Gastroesophageal sphincter (tissue), 4 donors: ENCODE measurements at regions not wholly inside any gene's neighbourhood (a gene's known extent, or its start where the extent isn't known, plus 50 kb on each side); places are given as distances from the start of the nearest gene placed in this dataset.

Source experiments
- ATAC-seq: fragments of 150-250 bp; one replicate; pipeline ENCODE4 v1.9.1; 2016; ENCODE audit warnings: mild to moderate bottlenecking, moderate library complexity
- H3K27ac ChIP-seq, 4 donors: fragments of 200-600 bp; sonication (generic) in 3 of 4; 1 replicate in 3 of 4; 2 replicates in 1 of 4; pipeline ENCODE4 v1.5.1; 2016 to 2019
- H3K27me3 ChIP-seq: fragments of 200-600 bp; sonication (generic); one replicate; pipeline ENCODE4 v1.5.1; 2019
- H3K36me3 ChIP-seq, 2 donors: fragments of 200-600 bp; sonication (generic); one replicate each; pipeline ENCODE4 v1.5.1; 2019; ENCODE audit warnings: control low read depth in 1 of 2
- H3K4me1 ChIP-seq, 3 donors: fragments of 200-600 bp; sonication (generic); 1 replicate in 2 of 3; 2 replicates in 1 of 3; pipeline ENCODE4 v1.5.1; 2016 to 2019; ENCODE audit warnings: control low read depth in 2 of 3
- H3K4me3 ChIP-seq, 2 donors: fragments of 200-600 bp; sonication (generic); one replicate each; pipeline ENCODE4 v1.5.1; 2019; ENCODE audit warnings: mild to moderate bottlenecking in 1 of 2, moderate library complexity in 1 of 2
- H3K9me3 ChIP-seq, 3 donors: fragments of 200-600 bp; sonication (generic); one replicate each; pipeline ENCODE4 v1.5.1; 2017 to 2019; ENCODE audit warnings: control low read depth in 2 of 3
- CTCF ChIP-seq, 4 experiments: fragments of 200-600 bp in 2 of 4; fragments of 450-650 bp in 2 of 4; sonication (generic) in 1 of 4; IDR thresholded peaks; one replicate each; pipeline ENCODE4 v1.5.1; 2017 to 2019; ENCODE audit warnings: antibody characterized with exemption in 4 of 4, mild to moderate bottlenecking in 2 of 4, moderate library complexity in 2 of 4
- EP300 ChIP-seq: sonication (generic); formaldehyde crosslinking; IDR thresholded peaks from one replicate; pipeline ENCODE4 v1.6.1; 2017; ENCODE audit warnings: antibody characterized with exemption, mild to moderate bottlenecking
- POLR2A ChIP-seq, 2 donors: fragments of 450-650 bp; IDR thresholded peaks; one replicate each; pipeline ENCODE4 v1.6.1; 2017; ENCODE audit warnings: antibody characterized with exemption in 2 of 2, mild to moderate bottlenecking in 2 of 2, moderate library complexity in 1 of 2
- POLR2AphosphoS5 ChIP-seq: sonication (generic); formaldehyde crosslinking; IDR thresholded peaks from one replicate; pipeline ENCODE4 v1.6.1; 2017; ENCODE audit warnings: antibody characterized with exemption
- WGBS, 2 donors: methylation state at CpG; one replicate each; pipeline ENCODE4 v1.1.5; 2018; ENCODE audit warnings: low coverage in 1 of 2; 5-methylcytosine and 5-hydroxymethylcytosine counted together

GRCh38 chr7:132713893-132714292, 137.6 kb upstream of the PLXNA4 start:
- TF ChIP-seq EP300 (no peak), POLR2AphosphoS5 (no peak), CTCF (IDR thresholded peaks at IDR 0.05) (no peak), POLR2A (IDR thresholded peaks at IDR 0.05) (no peak)
- Histone ChIP-seq H3K4me3 (no peak overlapping the region), H3K9me3 (no peaks in the 10 kb centered on the region), H3K4me1 (no peaks in the 10 kb centered on the region), H3K36me3 (no peaks in the 10 kb centered on the region), H3K27ac (no peak overlapping the region), H3K27me3 (no peaks in the 10 kb centered on the region)
- 60 to 86% methylated on average over 2 to 3 of the region's 3 CpGs for WGBS, 2 donors
- no peak for ATAC-seq

- Histone ChIP-seq H3K27me3 (no peaks in the 10 kb centered on the region), H3K4me1 (no peaks in the 10 kb centered on the region), H3K4me3 (no peak overlapping the region), H3K27ac (no peak overlapping the region), H3K36me3 (no peaks in the 10 kb centered on the region), H3K9me3 (no peaks in the 10 kb centered on the region)
- ATAC-seq = no peak
- no peak for TF ChIP-seq POLR2A (IDR thresholded peaks at IDR 0.05)
- peak in 3 of 4 experiments; percentile 22 to 47 (median 29) for TF ChIP-seq CTCF (IDR thresholded peaks at IDR 0.05)
- 50 to 78% methylated on average over 6 to 7 of the region's 7 CpGs for WGBS, 2 donors
Measured at GRCh38 chr7:132709971-132710567, 133.8 kb upstream of the PLXNA4 start.

- WGBS, 2 donors = 92 to 97% methylated on average over 2 to 5 of the region's 5 CpGs
- no peaks in the 10 kb centered on the region for H3K27me3 ChIP-seq
- TF ChIP-seq CTCF (IDR thresholded peaks at IDR 0.05) (no peak), EP300 (no peak), POLR2A (IDR thresholded peaks at IDR 0.05) (no peak), POLR2AphosphoS5 (no peak)
- no peaks in the 10 kb centered on the region for H3K36me3 ChIP-seq
- no peak overlapping the region for H3K4me3 ChIP-seq
- H3K9me3 ChIP-seq = no peaks in the 10 kb centered on the region
- H3K27ac ChIP-seq = no peak overlapping the region
- H3K4me1 ChIP-seq = no peaks in the 10 kb centered on the region
- no peak for ATAC-seq
Measured at GRCh38 chr7:132708470-132708869, 132.2 kb upstream of the PLXNA4 start.

GRCh38 chr7:132705146-132705545, 128.9 kb upstream of the PLXNA4 start:
- Histone ChIP-seq H3K36me3 (no peaks in the 10 kb centered on the region), H3K27me3 (no peaks in the 10 kb centered on the region), H3K27ac (no peak overlapping the region), H3K4me1 (no peaks in the 10 kb centered on the region), H3K4me3 (no peak overlapping the region), H3K9me3 (peaks cover 0 to 5% (median 0%) of the 10 kb centered on the region in 3 donors)
- TF ChIP-seq POLR2A (IDR thresholded peaks at IDR 0.05) = no peak
- TF ChIP-seq POLR2AphosphoS5 = no peak
- no peak for TF ChIP-seq EP300
- TF ChIP-seq CTCF (IDR thresholded peaks at IDR 0.05) = no peak
- 41 to 50% methylated on average over 3 to 5 of the region's 5 CpGs for WGBS, 2 donors
- ATAC-seq = no peak

GRCh38 chr7:132703742-132704141, 127.5 kb upstream of the PLXNA4 start:
- Histone ChIP-seq H3K4me3 (no peak overlapping the region), H3K4me1 (no peaks in the 10 kb centered on the region), H3K9me3 (peaks cover 0 to 5% (median 0%) of the 10 kb centered on the region in 3 donors), H3K36me3 (no peaks in the 10 kb centered on the region), H3K27me3 (no peaks in the 10 kb centered on the region), H3K27ac (no peak overlapping the region)
- no peak for ATAC-seq
- TF ChIP-seq POLR2A (IDR thresholded peaks at IDR 0.05) (no peak), POLR2AphosphoS5 (no peak), EP300 (no peak), CTCF (IDR thresholded peaks at IDR 0.05) (no peak)
- 75 to 92% methylated on average over 2 to 6 of the region's 7 CpGs for WGBS, 2 donors
